HCT116 (cell line): ENCODE measurements at regions not wholly inside any gene's neighbourhood (a gene's known extent, or its start where the extent isn't known, plus 50 kb on each side); places are given as distances from the start of the nearest gene placed in this dataset.

Source experiments
- ATAC-seq: fragments of 200-7000 bp; cut with Tn5 transposase; 2 replicates; pipeline ENCODE4 v1.9.1; 2020; ENCODE audit warnings: mild to moderate bottlenecking, moderate library complexity
- BruUV-seq: library from RNA; stranded (reverse); fragments of 400-500 nt; replicated peaks from 2 replicates; lab custom pipeline; 2021; lab: Mats Ljungman, UMichigan
- CTCF ChIA-PET: fragments of 300-600 bp; sonication (Branson Sonifier 250); formaldehyde crosslinking; loops from one replicate; lab custom pipeline; 2021; ENCODE audit warnings: antibody characterized with exemption; lab: Charles Lee
- POLR2A ChIA-PET: fragments of 300-600, 350-600 bp; sonication (Branson Sonifier 250); formaldehyde crosslinking; loops from one replicate; lab custom pipeline; 2021; ENCODE audit warnings: antibody characterized with exemption; lab: Charles Lee
- RAD21 ChIA-PET, 2 experiments: fragments of 300-600 bp; sonication (Branson Sonifier 250); formaldehyde crosslinking; loops; one replicate each; lab custom pipeline; 2023; ENCODE audit warnings: low total read pairs in 2 of 2; ENCODE audit not compliant: uncharacterized antibody in 2 of 2, unreplicated experiment in 2 of 2, low non-redundant PET in 1 of 2; lab: Charles Lee
- DNase-seq: peaks from one replicate; pipeline ENCODE4 v3.0.0-alpha.2; 2010; ENCODE audit warnings: low read depth, low spot score
- H2AFZ ChIP-seq: fragments of 200-600 bp; shearing (Covaris generic), sonication (generic); 2 replicates; pipeline ENCODE4 v1.6.1; 2017; ENCODE audit warnings: low read depth, mixed run types, mixed read lengths, antibody characterized with exemption, low read length; ENCODE audit not compliant: poor library complexity, severe bottlenecking
- H3K27ac ChIP-seq: 2 replicates; pipeline ENCODE4 v1.5.1; 2012; ENCODE audit warnings: low read depth, low read length
- H3K27me3 ChIP-seq: fragments of 200-600 bp; sonication (generic); 2 replicates; pipeline ENCODE4 v1.6.1; 2016; ENCODE audit warnings: mixed run types, low read length, mixed read lengths; ENCODE audit not compliant: insufficient read depth
- H3K36me3 ChIP-seq, 2 experiments: fragments of 200-500 bp in 1 of 2; fragments of 200-600 bp in 1 of 2; sonication (Bioruptor generic) in 1 of 2; sonication (generic) in 1 of 2; 2 replicates each; pipeline versions ENCODE4 v1.5.1 to v1.6.1; 2014 to 2016; ENCODE audit warnings: low read length in 2 of 2, inconsistent platforms in 1 of 2, mixed read lengths in 1 of 2, mixed run types in 1 of 2; ENCODE audit not compliant: insufficient read depth in 2 of 2, control insufficient read depth in 1 of 2
- H3K4me1 ChIP-seq, 2 experiments: fragments of 200-600 bp in 1 of 2; sonication (generic) in 1 of 2; 2 replicates each; pipeline versions ENCODE4 v1.5.1 to v1.6.1; 2012 to 2017; ENCODE audit warnings: low read length in 2 of 2, inconsistent platforms in 1 of 2, mild to moderate bottlenecking in 1 of 2, mixed read lengths in 1 of 2, mixed run types in 1 of 2, moderate library complexity in 1 of 2; ENCODE audit not compliant: insufficient read depth in 2 of 2, control insufficient read depth in 1 of 2
- H3K4me2 ChIP-seq: fragments of 200-600 bp; sonication (generic); 2 replicates; pipeline ENCODE4 v1.6.1; 2017; ENCODE audit warnings: mixed run types, low read length, mixed read lengths
- H3K4me3 ChIP-seq, 2 experiments: fragments of 200-600 bp in 1 of 2; sonication (generic) in 1 of 2; replicated peaks in 1 of 2; 2 replicates each; pipeline ENCODE4 v1.5.1; 2011 to 2016; ENCODE audit warnings: low read length in 2 of 2, control low read depth in 1 of 2, low read depth in 1 of 2, mild to moderate bottlenecking in 1 of 2, mixed read lengths in 1 of 2, mixed run types in 1 of 2
- H3K79me2 ChIP-seq: fragments of 200-600 bp; sonication (generic); 2 replicates; pipeline ENCODE4 v1.6.1; 2017; ENCODE audit warnings: mild to moderate bottlenecking, mixed run types, low read length, moderate library complexity, mixed read lengths; ENCODE audit not compliant: insufficient read depth
- H3K9ac ChIP-seq: fragments of 200-600 bp; sonication (generic); 2 replicates; pipeline ENCODE4 v1.6.1; 2016; ENCODE audit warnings: low read length, mixed read lengths
- H3K9me2 ChIP-seq: fragments of 200-600 bp; sonication (generic), shearing (Covaris generic); 2 replicates; pipeline ENCODE4 v1.6.1; 2017; ENCODE audit warnings: mixed run types, mild to moderate bottlenecking, moderate library complexity; ENCODE audit not compliant: insufficient read depth
- H3K9me3 ChIP-seq, 2 experiments: fragments of 200-500 bp in 1 of 2; fragments of 200-600 bp in 1 of 2; sonication (Bioruptor generic) in 1 of 2; sonication (generic) in 1 of 2; 2 replicates each; pipeline ENCODE4 v1.6.1; 2014 to 2017; ENCODE audit warnings: low read length in 2 of 2, mixed read lengths in 2 of 2, inconsistent platforms in 1 of 2, low read depth in 1 of 2, mild to moderate bottlenecking in 1 of 2, mixed run types in 1 of 2, moderate library complexity in 1 of 2; ENCODE audit not compliant: control insufficient read depth in 1 of 2, insufficient read depth in 1 of 2
- H4K20me1 ChIP-seq: fragments of 200-600 bp; sonication (generic), shearing (Covaris generic); 2 replicates; pipeline ENCODE4 v1.6.1; 2017; ENCODE audit warnings: mixed run types, mild to moderate bottlenecking, moderate library complexity; ENCODE audit not compliant: insufficient read depth
- CEBPB ChIP-seq: IDR thresholded peaks from 2 replicates; pipeline ENCODE4 v1.6.1; 2012; ENCODE audit warnings: low read depth
- EGR1 ChIP-seq: IDR thresholded peaks from 2 replicates; pipeline ENCODE4 v1.6.1; 2012; ENCODE audit warnings: low read depth
- ELF1 ChIP-seq: IDR thresholded peaks from 2 replicates; pipeline ENCODE4 v1.6.1; 2012; ENCODE audit warnings: low read depth, borderline replicate concordance
- EZH2 ChIP-seq: fragments of 200-600 bp; sonication (generic); IDR thresholded peaks from 2 replicates; pipeline ENCODE4 v1.6.1; 2017; ENCODE audit warnings: antibody characterized with exemption, mixed run types
- EZH2phosphoT487 ChIP-seq: fragments of 200-600 bp; IDR thresholded peaks from 2 replicates; pipeline ENCODE4 v1.6.1; 2018; ENCODE audit warnings: antibody characterized with exemption, borderline replicate concordance
- FOSL1 ChIP-seq: IDR thresholded peaks from 2 replicates; pipeline ENCODE4 v1.6.1; 2012; ENCODE audit warnings: low read depth
- JUND ChIP-seq: IDR thresholded peaks from 2 replicates; pipeline ENCODE4 v1.6.1; 2012
- POLR2A ChIP-seq: IDR thresholded peaks from 2 replicates; pipeline ENCODE4 v1.7.0; 2011; ENCODE audit warnings: borderline replicate concordance; ENCODE audit not compliant: insufficient read depth, insufficient read length; ENCODE audit errors: extremely low read depth
- POLR2AphosphoS5 ChIP-seq: IDR thresholded peaks from 2 replicates; pipeline ENCODE4 v1.6.1; 2011; ENCODE audit warnings: mild to moderate bottlenecking, low read depth, low read length, moderate library complexity
- RAD21 ChIP-seq: IDR thresholded peaks from 2 replicates; pipeline ENCODE4 v1.6.1; 2012; ENCODE audit warnings: low read depth, mild to moderate bottlenecking
- SIN3A ChIP-seq: IDR thresholded peaks from 2 replicates; pipeline ENCODE4 v1.6.1; 2012; ENCODE audit warnings: low read depth
- SP1 ChIP-seq: IDR thresholded peaks from 2 replicates; pipeline ENCODE4 v1.6.1; 2012; ENCODE audit warnings: low read depth
- SRF ChIP-seq: IDR thresholded peaks from 2 replicates; pipeline ENCODE4 v1.6.1; 2012; ENCODE audit warnings: low read depth
- YY1 ChIP-seq: IDR thresholded peaks from 2 replicates; pipeline ENCODE4 v1.6.1; 2011; ENCODE audit warnings: low read length, low read depth, moderate library complexity, mild to moderate bottlenecking; ENCODE audit not compliant: insufficient replicate concordance; ENCODE audit errors: extremely low read depth
- ZBTB33 ChIP-seq: IDR thresholded peaks from 2 replicates; pipeline ENCODE4 v1.6.1; 2011; ENCODE audit warnings: mild to moderate bottlenecking, low read length, moderate library complexity; ENCODE audit not compliant: insufficient replicate concordance; ENCODE audit errors: extremely low read depth
- ZFX ChIP-seq: fragments of 450-650 bp; IDR thresholded peaks from 2 replicates; pipeline ENCODE4 v1.6.1; 2017
- ZNF274 ChIP-seq: fragments of 200-500 bp; sonication (Bioruptor generic); IDR thresholded peaks from 2 replicates; pipeline ENCODE4 v1.6.1; 2014; ENCODE audit warnings: mild to moderate bottlenecking, low read depth, low read length, inconsistent platforms
- intact Hi-C: fragments of 100-400 bp; cut with micrococcal nuclease; formaldehyde crosslinking; loops from 2 replicates; pipeline ENCODE4 v1.10.0; 2022
- TF ChIP-seq, protein P1 (sequence below), 3 experiments: fragments of 200-600 bp in 1 of 3; sonication (generic) in 1 of 3; IDR thresholded peaks in 2 of 3; conservative IDR thresholded peaks in 1 of 3; 2 replicates each; pipeline ENCODE4 v1.5.1; 2012 to 2017; ENCODE audit warnings: low read depth in 2 of 3, low read length in 2 of 3, antibody characterized with exemption in 1 of 3, borderline replicate concordance in 1 of 3, control low read depth in 1 of 3, mild to moderate bottlenecking in 1 of 3, mixed read lengths in 1 of 3, mixed run types in 1 of 3, moderate library complexity in 1 of 3; ENCODE audit not compliant: insufficient read depth in 1 of 3
- TF ChIP-seq, protein P2 (sequence below): IDR thresholded peaks from 2 replicates; pipeline ENCODE4 v1.6.1; 2012

- Histone ChIP-seq H4K20me1 (no peaks in the 10 kb centered on the region), H3K27ac (no peak overlapping the region), H3K4me2 (no peak overlapping the region), H3K79me2 (no peaks in the 10 kb centered on the region), H3K27me3 (no peaks in the 10 kb centered on the region), H3K4me3 (no peak overlapping the region), H3K9me3 (no peaks in the 10 kb centered on the region), H3K4me1 (no peaks in the 10 kb centered on the region), H3K9me2 (no peaks in the 10 kb centered on the region), H2AFZ (no peak overlapping the region), H3K36me3 (no peaks in the 10 kb centered on the region), H3K9ac (no peak overlapping the region)
- ChIA-PET CTCF (no interaction called here), RAD21 (no interaction called here), POLR2A (no interaction called here)
- TF ChIP-seq SP1 (no peak), ELF1 (no peak), ZFX (no peak), ZNF274 (no peak), ZBTB33 (no peak), JUND (no peak), CEBPB (no peak), RAD21 (no peak), POLR2A (no peak), EGR1 (no peak), SIN3A (no peak), SRF (no peak), FOSL1 (no peak), EZH2 (no peak), POLR2AphosphoS5 (no peak), YY1 (no peak), EZH2phosphoT487 (no peak)
- TF ChIP-seq, protein P1, sequence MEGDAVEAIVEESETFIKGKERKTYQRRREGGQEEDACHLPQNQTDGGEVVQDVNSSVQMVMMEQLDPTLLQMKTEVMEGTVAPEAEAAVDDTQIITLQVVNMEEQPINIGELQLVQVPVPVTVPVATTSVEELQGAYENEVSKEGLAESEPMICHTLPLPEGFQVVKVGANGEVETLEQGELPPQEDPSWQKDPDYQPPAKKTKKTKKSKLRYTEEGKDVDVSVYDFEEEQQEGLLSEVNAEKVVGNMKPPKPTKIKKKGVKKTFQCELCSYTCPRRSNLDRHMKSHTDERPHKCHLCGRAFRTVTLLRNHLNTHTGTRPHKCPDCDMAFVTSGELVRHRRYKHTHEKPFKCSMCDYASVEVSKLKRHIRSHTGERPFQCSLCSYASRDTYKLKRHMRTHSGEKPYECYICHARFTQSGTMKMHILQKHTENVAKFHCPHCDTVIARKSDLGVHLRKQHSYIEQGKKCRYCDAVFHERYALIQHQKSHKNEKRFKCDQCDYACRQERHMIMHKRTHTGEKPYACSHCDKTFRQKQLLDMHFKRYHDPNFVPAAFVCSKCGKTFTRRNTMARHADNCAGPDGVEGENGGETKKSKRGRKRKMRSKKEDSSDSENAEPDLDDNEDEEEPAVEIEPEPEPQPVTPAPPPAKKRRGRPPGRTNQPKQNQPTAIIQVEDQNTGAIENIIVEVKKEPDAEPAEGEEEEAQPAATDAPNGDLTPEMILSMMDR (IDR thresholded peaks at IDR 0.05 in 2 of 3, conservative IDR thresholded peaks at IDR 0.05 in 1 of 3; ENCODE audit: borderline replicate concordance in 1 of 3, insufficient read depth in 1 of 3, low read depth in 2 of 3, low read length in 2 of 3), result no peak
- TF ChIP-seq, protein P2, sequence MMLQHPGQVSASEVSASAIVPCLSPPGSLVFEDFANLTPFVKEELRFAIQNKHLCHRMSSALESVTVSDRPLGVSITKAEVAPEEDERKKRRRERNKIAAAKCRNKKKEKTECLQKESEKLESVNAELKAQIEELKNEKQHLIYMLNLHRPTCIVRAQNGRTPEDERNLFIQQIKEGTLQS, result no peak
- ATAC-seq (no peak), DNase-seq (no peak)
- BruUV-seq, result no TSS peak
- intact Hi-C loops, result no loop called here
Observed at GRCh38 chr6:169965239-169965638, 213.8 kb downstream of the ERMARD start.
